SK-N-SH (cell line): ENCODE measurements at regions not wholly inside any gene's neighbourhood (a gene's known extent, or its start where the extent isn't known, plus 50 kb on each side); places are given as distances from the start of the nearest gene placed in this dataset.

Source experiments
- CTCF ChIA-PET: fragments of 300-600, 350-600 bp; formaldehyde crosslinking; extraction: SDS; loops from one replicate; lab custom pipeline; 2021; lab: Yijun Ruan, JAX
- POLR2A ChIA-PET: fragments of 350-600 bp; sonication (Branson Sonifier 250); formaldehyde crosslinking; extraction: SDS; loops from one replicate; lab custom pipeline; 2020; ENCODE audit warnings: antibody characterized with exemption, inconsistent platforms; lab: Yijun Ruan, JAX
- DNase-seq: peaks from one replicate; pipeline ENCODE4 v3.0.0; 2012
- H2AFZ ChIP-seq: fragments of 200-600 bp; sonication (generic); 2 replicates; pipeline ENCODE4 v1.8.1; 2016; ENCODE audit warnings: antibody characterized with exemption, mild to moderate bottlenecking, low read depth
- H3F3A ChIP-seq: fragments of 200-600 bp; sonication (generic); replicated peaks from 2 replicates; pipeline ENCODE3; 2016; ENCODE audit warnings: antibody characterized with exemption, mild to moderate bottlenecking; ENCODE audit not compliant: insufficient read depth
- H3K27ac ChIP-seq, 2 experiments: fragments of 200-500 bp in 1 of 2; fragments of 200-600 bp in 1 of 2; sonication (Bioruptor generic) in 1 of 2; sonication (generic), shearing (Covaris generic) in 1 of 2; 2 replicates each; pipeline versions ENCODE4 v1.5.1 to v1.6.1; 2014 to 2016; ENCODE audit warnings: low read depth in 2 of 2, inconsistent platforms in 1 of 2, low read length in 1 of 2, mild to moderate bottlenecking in 1 of 2, mixed read lengths in 1 of 2
- H3K27me3 ChIP-seq: fragments of 200-600 bp; sonication (generic), shearing (Covaris generic); 2 replicates; pipeline ENCODE4 v1.6.1; 2016; ENCODE audit warnings: mixed run types; ENCODE audit not compliant: insufficient read depth
- H3K36me3 ChIP-seq, 2 experiments: fragments of 200-500 bp in 1 of 2; fragments of 200-600 bp in 1 of 2; sonication (Bioruptor generic) in 1 of 2; sonication (generic) in 1 of 2; replicated peaks in 1 of 2; 2 replicates each; pipeline versions ENCODE3 to v1.5.1; 2014 to 2016; ENCODE audit warnings: low read length in 1 of 2, mild to moderate bottlenecking in 1 of 2; ENCODE audit not compliant: insufficient read depth in 2 of 2, control insufficient read depth in 1 of 2
- H3K4me1 ChIP-seq, 2 experiments: fragments of 200-500 bp in 1 of 2; fragments of 200-600 bp in 1 of 2; sonication (Bioruptor generic) in 1 of 2; sonication (generic), shearing (Covaris generic) in 1 of 2; 2 replicates each; pipeline versions ENCODE4 v1.5.1 to v1.6.1; 2014 to 2016; ENCODE audit warnings: low read depth in 1 of 2, low read length in 1 of 2, mixed run types in 1 of 2; ENCODE audit not compliant: insufficient read depth in 2 of 2, control insufficient read depth in 1 of 2
- H3K4me2 ChIP-seq: fragments of 200-600 bp; sonication (generic), shearing (Covaris generic); 2 replicates; pipeline ENCODE4 v1.6.1; 2017; ENCODE audit warnings: mixed run types
- H3K4me3 ChIP-seq, 2 experiments: fragments of 200-500 bp in 1 of 2; fragments of 200-600 bp in 1 of 2; sonication (Bioruptor generic) in 1 of 2; sonication (generic), shearing (Covaris generic) in 1 of 2; 2 replicates each; pipeline versions ENCODE4 v1.5.1 to v1.8.1; 2014 to 2016; ENCODE audit warnings: low read depth in 2 of 2, inconsistent platforms in 1 of 2, low read length in 1 of 2, mild to moderate bottlenecking in 1 of 2, mixed read lengths in 1 of 2, moderate library complexity in 1 of 2
- H3K79me2 ChIP-seq: fragments of 200-600 bp; sonication (generic); 2 replicates; pipeline ENCODE4 v1.8.1; 2017; ENCODE audit warnings: mild to moderate bottlenecking; ENCODE audit not compliant: insufficient read depth
- H3K9ac ChIP-seq: fragments of 200-600 bp; sonication (generic); 2 replicates; pipeline ENCODE4 v1.6.1; 2017; ENCODE audit warnings: mixed run types
- H3K9me2 ChIP-seq: fragments of 200-600 bp; sonication (generic); 2 replicates; pipeline ENCODE4 v1.6.1; 2017; ENCODE audit warnings: mixed run types
- H3K9me3 ChIP-seq: fragments of 200-600 bp; sonication (generic); 2 replicates; pipeline ENCODE4 v1.6.1; 2017; ENCODE audit warnings: mixed run types, mild to moderate bottlenecking, moderate library complexity
- H4K20me1 ChIP-seq: fragments of 200-600 bp; sonication (generic); 2 replicates; pipeline ENCODE4 v1.6.1; 2017; ENCODE audit warnings: mild to moderate bottlenecking, mixed run types; ENCODE audit not compliant: insufficient read depth
- CHD2 ChIP-seq: fragments of 150-350 bp; IDR thresholded peaks from 2 replicates; pipeline ENCODE4 v1.6.1; 2018; ENCODE audit warnings: low read length; ENCODE audit not compliant: partially characterized antibody
- CTCF ChIP-seq: fragments of 200-600 bp; sonication (generic); IDR thresholded peaks from 2 replicates; pipeline ENCODE4 v1.6.1; 2017; ENCODE audit warnings: antibody characterized with exemption, mild to moderate bottlenecking, moderate library complexity
- EP300 ChIP-seq, 2 experiments: IDR thresholded peaks; 2 replicates each; pipeline versions ENCODE4 v1.4.0 to v1.6.1; 2012; ENCODE audit warnings: borderline replicate concordance in 1 of 2, low read depth in 1 of 2, low read length in 1 of 2
- EZH2phosphoT487 ChIP-seq: fragments of 200-600 bp; sonication (generic); IDR thresholded peaks from 2 replicates; pipeline ENCODE4 v1.6.1; 2017; ENCODE audit warnings: low read depth, mixed run types, mild to moderate bottlenecking, antibody characterized with exemption, moderate library complexity, borderline replicate concordance
- FOSL2 ChIP-seq: IDR thresholded peaks from 2 replicates; pipeline ENCODE4 v1.4.0; 2012; ENCODE audit warnings: low read depth, mild to moderate bottlenecking, moderate library complexity, borderline replicate concordance
- FOXJ3 ChIP-seq: sonication (generic); formaldehyde crosslinking; IDR thresholded peaks from 2 replicates; pipeline ENCODE4 v1.5.1; 2020; ENCODE audit warnings: mild to moderate bottlenecking, missing genetic modification reagents
- IRF3 ChIP-seq: fragments of 150-350 bp; IDR thresholded peaks from 2 replicates; pipeline ENCODE4 v1.6.1; 2016; ENCODE audit warnings: mild to moderate bottlenecking, low read depth, low read length
- MEF2A ChIP-seq: IDR thresholded peaks from 2 replicates; pipeline ENCODE4 v1.4.0; 2012; ENCODE audit warnings: low read depth, borderline replicate concordance
- NRF1 ChIP-seq: IDR thresholded peaks from 2 replicates; pipeline ENCODE4 v1.6.1; 2012; ENCODE audit warnings: low read depth, mild to moderate bottlenecking, low read length
- POLR2AphosphoS5 ChIP-seq: IDR thresholded peaks from 2 replicates; pipeline ENCODE4 v1.6.1; 2012; ENCODE audit warnings: low read depth, low read length
- RAD21 ChIP-seq: IDR thresholded peaks from 2 replicates; pipeline ENCODE4 v1.6.1; 2012; ENCODE audit warnings: mild to moderate bottlenecking, low read length
- REST ChIP-seq: IDR thresholded peaks from 2 replicates; pipeline ENCODE4 v1.6.1; 2012; ENCODE audit warnings: mild to moderate bottlenecking, low read depth, low read length, moderate library complexity
- SIN3A ChIP-seq: IDR thresholded peaks from 2 replicates; pipeline ENCODE4 v1.6.1; 2012; ENCODE audit warnings: low read depth, mild to moderate bottlenecking, low read length, moderate library complexity, borderline replicate concordance
- SMC3 ChIP-seq: IDR thresholded peaks from 2 replicates; pipeline ENCODE4 v1.6.1; 2012; ENCODE audit warnings: low read depth, low read length, improper control_type of control experiment
- TEAD4 ChIP-seq: IDR thresholded peaks from 2 replicates; pipeline ENCODE4 v1.4.0; 2012; ENCODE audit warnings: mild to moderate bottlenecking, borderline replicate concordance; ENCODE audit not compliant: insufficient read depth
- WGBS: methylation state at CpG from one replicate; pipeline ENCODE4 v1.1.6; 2017; ENCODE audit warnings: low lambda C conversion rate; 5-methylcytosine and 5-hydroxymethylcytosine counted together
- TF ChIP-seq, protein P1 (sequence below): IDR thresholded peaks from 2 replicates; pipeline ENCODE4 v1.4.0; 2012; ENCODE audit warnings: low read depth, borderline replicate concordance

DNA sequence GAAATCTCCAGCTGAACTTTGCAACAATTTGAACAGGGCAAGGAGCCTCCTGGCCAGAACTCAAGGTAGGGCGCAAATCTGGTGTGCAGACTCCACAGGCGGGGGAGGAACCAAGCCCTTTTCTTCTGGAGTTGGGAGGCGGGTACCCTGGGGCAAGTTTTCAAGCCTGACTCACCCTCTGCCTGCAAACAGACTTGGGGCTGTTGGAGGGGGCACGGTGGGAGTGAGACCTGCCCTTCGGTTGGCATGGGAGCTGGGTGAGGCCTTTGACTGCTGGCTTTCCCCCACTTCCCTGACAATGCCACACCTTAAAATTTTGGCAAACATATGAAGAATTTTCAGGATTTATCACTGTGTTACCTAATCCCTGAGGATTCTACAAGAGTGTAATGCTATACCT is 709.8 kb upstream of the DIAPH2 start:
- H3K9me3 ChIP-seq = no peaks in the 10 kb centered on the region
- H3K9me2 ChIP-seq = no peaks in the 10 kb centered on the region
- no peaks in the 10 kb centered on the region; the same call in 1 of the 2 replicates for H3K27me3 ChIP-seq
- no peak overlapping the region for H3K4me2 ChIP-seq
- no peak overlapping the region for H3K4me3 ChIP-seq
- no peaks in the 10 kb centered on the region for H4K20me1 ChIP-seq
- H3F3A ChIP-seq = no peaks in the 10 kb centered on the region
- TF ChIP-seq SMC3 (no peak), RAD21 (no peak), EP300 (IDR thresholded peaks at IDR 0.05; ENCODE audit: borderline replicate concordance in 1 of 2, low read depth in 1 of 2, low read length in 1 of 2) (no peak), IRF3 (no peak), MEF2A (no peak), TEAD4 (no peak), FOSL2 (no peak), REST (no peak), CTCF (no peak), EZH2phosphoT487 (no peak), CHD2 (no peak), FOXJ3 (CRISPR knock-in tag) (no peak), SIN3A (no peak), NRF1 (no peak), POLR2AphosphoS5 (no peak)
- TF ChIP-seq, protein P1, sequence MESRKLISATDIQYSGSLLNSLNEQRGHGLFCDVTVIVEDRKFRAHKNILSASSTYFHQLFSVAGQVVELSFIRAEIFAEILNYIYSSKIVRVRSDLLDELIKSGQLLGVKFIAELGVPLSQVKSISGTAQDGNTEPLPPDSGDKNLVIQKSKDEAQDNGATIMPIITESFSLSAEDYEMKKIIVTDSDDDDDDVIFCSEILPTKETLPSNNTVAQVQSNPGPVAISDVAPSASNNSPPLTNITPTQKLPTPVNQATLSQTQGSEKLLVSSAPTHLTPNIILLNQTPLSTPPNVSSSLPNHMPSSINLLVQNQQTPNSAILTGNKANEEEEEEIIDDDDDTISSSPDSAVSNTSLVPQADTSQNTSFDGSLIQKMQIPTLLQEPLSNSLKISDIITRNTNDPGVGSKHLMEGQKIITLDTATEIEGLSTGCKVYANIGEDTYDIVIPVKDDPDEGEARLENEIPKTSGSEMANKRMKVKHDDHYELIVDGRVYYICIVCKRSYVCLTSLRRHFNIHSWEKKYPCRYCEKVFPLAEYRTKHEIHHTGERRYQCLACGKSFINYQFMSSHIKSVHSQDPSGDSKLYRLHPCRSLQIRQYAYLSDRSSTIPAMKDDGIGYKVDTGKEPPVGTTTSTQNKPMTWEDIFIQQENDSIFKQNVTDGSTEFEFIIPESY = no peak
- WGBS = 0% methylated on average over 4 of the region's 5 CpGs
- no peaks in the 10 kb centered on the region for H3K36me3 ChIP-seq
- no peak overlapping the region for H3K9ac ChIP-seq
- no peaks in the 10 kb centered on the region for H3K79me2 ChIP-seq
- ChIA-PET POLR2A (no interaction called here), CTCF (no interaction called here)
- no peak overlapping the region for H3K27ac ChIP-seq
- H2AFZ ChIP-seq = no peak overlapping the region
- H3K4me1 ChIP-seq = no peaks in the 10 kb centered on the region
- DNase-seq = no peak
